ENCODE measurements at regions not wholly inside any gene's neighbourhood (a gene's known extent, or its start where the extent isn't known, plus 50 kb on each side); places are given as distances from the start of the nearest gene placed in this dataset.

GRCh38 chr13:99125326-99125915, 75.2 kb upstream of the UBAC2 start:
- no peak for DNase-seq

- no peak for DNase-seq
Observed at GRCh38 chr13:99126821-99127220, 73.8 kb upstream of the UBAC2 start.

- no peak for DNase-seq
Observed at GRCh38 chr13:99129050-99129449, 71.6 kb upstream of the UBAC2 start.

GRCh38 chr13:99129951-99130350, 70.7 kb upstream of the UBAC2 start:
- DNase-seq, result no peak

GRCh38 chr13:99131410-99131809, 69.2 kb upstream of the UBAC2 start:
- DNase-seq, result no peak

GRCh38 chr13:99132295-99132835, 68.3 kb upstream of the UBAC2 start:
- no peak for DNase-seq

GRCh38 chr13:99133230-99133629, 67.4 kb upstream of the UBAC2 start:
- no peak for DNase-seq

- DNase-seq, result no peak
Observed at GRCh38 chr13:99133848-99134247, 66.8 kb upstream of the UBAC2 start.

GRCh38 chr13:99135591-99135990, 65.1 kb upstream of the UBAC2 start:
- DNase-seq, result no peak

- DNase-seq, result no peak
Observed at GRCh38 chr13:99136427-99136954, 64.2 kb upstream of the UBAC2 start.

GRCh38 chr13:99140831-99141230, 59.8 kb upstream of the UBAC2 start:
- no peak for DNase-seq

- DNase-seq, result no peak
Observed at GRCh38 chr13:99143904-99144303, 56.8 kb upstream of the UBAC2 start.

- DNase-seq, result no peak
Observed at GRCh38 chr13:99144306-99144705, 56.3 kb upstream of the UBAC2 start.

GRCh38 chr13:99145461-99145860, 55.2 kb upstream of the UBAC2 start:
- DNase-seq, result no peak

- DNase-seq, result no peak
Observed at GRCh38 chr13:99150575-99151361, 49.9 kb upstream of the UBAC2 start.
